HEK293T (cell line): ENCODE measurements at regions not wholly inside any gene's neighbourhood (a gene's known extent, or its start where the extent isn't known, plus 50 kb on each side); places are given as distances from the start of the nearest gene placed in this dataset.

Source experiments
- L3MBTL2 ChIP-seq: fragments of 450-650 bp; conservative IDR thresholded peaks from 2 replicates; pipeline ENCODE4 v1.6.1; 2016; ENCODE audit warnings: mild to moderate bottlenecking
- NFRKB ChIP-seq: fragments of 450-650 bp; IDR thresholded peaks from 2 replicates; pipeline ENCODE4 v1.6.1; 2016; ENCODE audit warnings: mild to moderate bottlenecking, moderate library complexity
- TF ChIP-seq, protein P1 (sequence below): fragments of 450-650 bp; IDR thresholded peaks from 2 replicates; pipeline ENCODE4 v1.6.1; 2016

GRCh38 chr18:25815659-25816058 is 274.8 kb downstream of the SS18 start:
- no peak for TF ChIP-seq L3MBTL2
- TF ChIP-seq, protein P1, sequence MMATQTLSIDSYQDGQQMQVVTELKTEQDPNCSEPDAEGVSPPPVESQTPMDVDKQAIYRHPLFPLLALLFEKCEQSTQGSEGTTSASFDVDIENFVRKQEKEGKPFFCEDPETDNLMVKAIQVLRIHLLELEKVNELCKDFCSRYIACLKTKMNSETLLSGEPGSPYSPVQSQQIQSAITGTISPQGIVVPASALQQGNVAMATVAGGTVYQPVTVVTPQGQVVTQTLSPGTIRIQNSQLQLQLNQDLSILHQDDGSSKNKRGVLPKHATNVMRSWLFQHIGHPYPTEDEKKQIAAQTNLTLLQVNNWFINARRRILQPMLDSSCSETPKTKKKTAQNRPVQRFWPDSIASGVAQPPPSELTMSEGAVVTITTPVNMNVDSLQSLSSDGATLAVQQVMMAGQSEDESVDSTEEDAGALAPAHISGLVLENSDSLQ: no peak
- TF ChIP-seq NFRKB: no peak
